Fibroblast of skin of scalp (primary cell): ENCODE measurements at regions not wholly inside any gene's neighbourhood (a gene's known extent, or its start where the extent isn't known, plus 50 kb on each side); places are given as distances from the start of the nearest gene placed in this dataset.
A peak's percentile ranks its signal among the peaks of the same experiment; 100 is the strongest.

Experiments
- DNase-seq: peaks from one replicate; pipeline ENCODE4 v3.0.0-alpha.2; 2013

DNA sequence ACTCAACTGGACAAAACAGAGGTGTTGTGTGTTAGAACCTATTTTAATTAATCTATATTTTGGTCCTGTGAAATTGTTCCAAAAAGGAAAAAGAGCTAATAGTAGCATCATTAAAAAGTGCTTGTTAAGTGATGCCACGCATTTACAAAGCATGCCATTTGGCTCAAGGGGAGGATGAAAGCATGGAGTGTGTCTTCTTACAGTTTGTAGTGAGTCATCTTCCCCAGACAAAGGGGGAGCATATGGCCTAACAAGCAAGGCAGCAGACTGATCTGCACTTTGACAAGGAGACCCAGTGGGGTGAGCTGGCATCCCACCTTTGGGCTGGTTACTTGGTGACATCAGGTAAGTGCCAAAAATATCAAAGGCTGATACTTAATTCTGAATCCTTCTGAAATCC, 297.0 kb downstream of the FGF9 start:
- no peak for DNase-seq

GRCh38 chr13:21970172-21970571, 299.3 kb downstream of the FGF9 start:
- no peak for DNase-seq

- no peak for DNase-seq
These were observed 300.0 kb downstream of the FGF9 start for GRCh38 chr13:21970918-21971317.

- peak; percentile 83 for DNase-seq
These were observed 301.1 kb downstream of the FGF9 start for GRCh38 chr13:21971662-21972621.

DNA sequence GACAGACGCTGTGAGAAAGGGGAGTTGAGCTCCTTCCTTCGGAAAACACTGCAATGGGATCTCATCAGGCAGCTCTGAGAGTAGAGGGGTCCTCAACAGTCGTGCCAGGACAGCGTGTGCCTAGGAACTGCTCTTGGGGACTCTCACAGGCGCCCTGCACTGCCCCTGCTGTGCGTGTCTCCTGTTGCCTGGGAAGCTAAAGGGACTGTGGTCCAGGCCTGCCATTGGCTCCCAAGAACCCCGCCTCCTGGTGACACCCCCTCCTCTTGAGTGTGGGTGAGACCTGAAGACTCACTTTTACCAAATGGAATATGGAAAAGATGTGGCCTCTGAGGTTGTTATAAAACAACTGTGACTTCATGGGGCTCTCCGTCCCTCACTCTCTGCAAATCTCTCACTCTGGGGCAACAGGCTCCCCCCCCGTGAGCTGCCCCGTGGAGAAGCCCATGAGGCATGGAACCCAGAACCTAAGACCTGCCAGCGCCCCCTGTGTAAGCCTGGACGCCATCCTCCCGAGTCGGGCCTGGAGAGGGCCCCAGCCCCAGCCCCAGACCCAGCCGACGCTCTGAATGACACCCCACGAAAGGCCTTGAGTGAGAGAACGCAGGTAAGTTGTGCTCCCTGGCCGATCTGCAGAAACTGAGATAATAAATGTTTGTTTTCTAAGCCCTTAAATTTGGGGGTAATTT, 302.7 kb downstream of the FGF9 start:
- DNase-seq: no peak

DNA sequence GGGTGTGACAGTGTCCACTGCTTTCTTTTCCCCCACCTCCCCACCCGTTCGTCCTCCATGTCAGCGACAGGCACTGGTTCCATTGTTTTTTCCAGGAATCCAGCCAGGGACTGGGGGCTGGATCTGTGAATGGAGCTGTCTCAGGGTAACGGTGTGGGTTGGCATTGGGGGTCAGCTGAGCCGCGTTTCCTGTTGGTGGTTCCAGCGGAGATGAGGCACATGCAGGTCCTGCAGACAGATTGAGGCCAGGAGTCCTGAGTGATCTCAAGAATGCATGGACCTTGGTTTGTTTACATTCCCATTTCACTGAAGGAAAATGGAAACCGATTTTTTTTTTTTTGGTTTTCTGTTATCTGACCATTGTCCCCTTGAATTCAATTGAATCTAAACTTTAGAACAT, 303.9 kb downstream of the FGF9 start:
- no peak for DNase-seq

GRCh38 chr13:21976159-21976558, 305.3 kb downstream of the FGF9 start:
- DNase-seq: no peak

DNA sequence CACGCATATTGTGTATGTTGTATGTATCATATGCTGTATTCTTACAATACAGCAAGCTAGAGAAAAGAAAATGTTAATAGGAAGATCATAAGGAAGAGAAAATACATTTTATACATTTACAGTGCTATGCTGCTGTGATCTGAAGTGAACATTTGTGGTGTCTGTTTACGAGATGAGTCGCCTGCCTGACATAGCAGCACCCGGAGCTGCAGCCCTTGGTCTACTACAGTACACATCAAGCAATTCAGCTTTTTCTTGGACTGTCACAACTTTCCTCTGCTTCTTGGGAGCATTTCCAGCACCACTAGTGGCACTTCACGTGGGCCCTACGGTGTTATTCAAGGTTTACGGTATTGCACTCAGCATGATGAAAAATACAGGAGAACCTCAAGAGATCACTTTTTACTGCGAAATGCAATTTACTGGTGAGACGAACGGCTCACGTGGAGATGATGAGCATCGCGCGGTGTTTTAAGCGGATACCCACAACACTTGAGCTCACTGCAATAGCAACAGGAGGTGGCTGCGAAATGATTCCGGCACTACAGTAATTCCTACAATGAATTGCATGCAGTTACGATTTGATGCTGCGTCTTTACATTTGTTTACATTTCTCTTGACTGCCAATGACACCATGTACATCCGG, 308.4 kb downstream of the FGF9 start:
- no peak for DNase-seq

GRCh38 chr13:21980049-21980448, 309.2 kb downstream of the FGF9 start:
- DNase-seq: no peak

- no peak for DNase-seq
These were observed 313.3 kb downstream of the FGF9 start for GRCh38 chr13:21984156-21984555.

GRCh38 chr13:21986602-21987001, 315.7 kb downstream of the FGF9 start:
- DNase-seq: peak; percentile 35

- no peak for DNase-seq
These were observed 316.9 kb downstream of the FGF9 start for GRCh38 chr13:21987793-21988192.

- DNase-seq: no peak
These were observed 317.8 kb downstream of the FGF9 start for GRCh38 chr13:21988624-21989023.

GRCh38 chr13:21996049-21996448, 325.2 kb downstream of the FGF9 start:
- DNase-seq: no peak

DNA sequence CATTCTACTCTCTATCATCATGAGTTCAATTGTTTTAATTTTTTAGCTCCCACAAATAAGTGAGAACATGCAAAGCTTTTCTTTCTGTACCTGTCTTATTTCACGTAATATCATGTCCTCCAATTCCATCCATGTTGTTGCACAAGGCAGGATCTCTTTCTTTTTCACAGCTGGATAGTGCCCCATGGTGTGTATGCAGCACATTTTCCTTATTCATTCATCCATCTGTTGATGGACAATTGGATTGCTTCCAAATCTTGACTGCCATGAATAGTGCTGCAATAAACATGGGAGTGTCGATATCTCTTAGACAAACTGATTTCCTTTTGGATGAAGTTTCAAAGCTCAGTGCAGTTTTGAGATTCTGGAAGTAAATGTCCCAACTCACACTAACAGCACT, 326.9 kb downstream of the FGF9 start:
- no peak for DNase-seq

- no peak for DNase-seq
These were observed 327.6 kb downstream of the FGF9 start for GRCh38 chr13:21998279-21998990.

DNA sequence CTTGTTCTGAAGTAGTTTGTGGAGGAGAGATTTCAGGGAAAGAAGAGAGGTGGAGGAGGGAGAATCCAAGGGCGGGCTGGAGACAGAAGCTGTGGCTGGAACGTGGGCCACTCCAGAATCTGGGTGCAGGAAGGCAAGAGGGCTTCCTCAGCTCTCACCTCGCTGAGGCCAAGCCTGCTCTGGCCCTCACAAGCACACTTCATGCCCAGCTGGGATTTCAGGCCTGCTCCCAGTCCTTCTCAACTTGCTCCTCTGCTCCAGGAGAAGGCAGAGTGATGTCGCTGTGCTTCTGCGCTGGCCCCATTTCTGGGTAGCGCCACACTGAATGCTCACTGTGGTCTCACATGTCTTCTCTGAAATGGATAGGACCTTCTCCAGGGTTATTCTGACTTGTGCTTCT, 328.8 kb downstream of the FGF9 start:
- no peak for DNase-seq

GRCh38 chr13:22000191-22000590, 329.3 kb downstream of the FGF9 start:
- no peak for DNase-seq

GRCh38 chr13:22001336-22001735, 330.5 kb downstream of the FGF9 start:
- DNase-seq: no peak

GRCh38 chr13:22002893-22003292, 332.0 kb downstream of the FGF9 start:
- DNase-seq: no peak

DNA sequence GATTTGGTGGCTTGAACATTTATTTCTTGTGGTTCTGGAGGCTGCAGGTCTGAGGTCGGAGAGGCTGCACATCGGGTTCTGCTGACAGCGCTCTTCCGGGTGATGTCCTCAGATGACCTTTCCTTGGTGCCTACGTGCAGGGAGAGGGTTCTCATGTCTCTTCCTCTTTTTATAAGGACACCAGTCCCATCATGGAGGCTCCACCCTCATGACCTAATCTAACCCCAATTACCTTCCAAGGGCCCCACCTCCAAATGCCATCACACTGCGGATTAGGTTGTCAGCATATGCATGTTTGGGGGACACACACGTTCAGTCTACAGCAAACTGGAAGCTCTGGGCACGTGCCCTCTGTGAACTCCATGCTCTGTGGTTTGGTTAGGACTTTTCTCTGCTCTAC, 338.6 kb downstream of the FGF9 start:
- DNase-seq: no peak

- no peak for DNase-seq
These were observed 339.1 kb downstream of the FGF9 start for GRCh38 chr13:22009937-22010336.

GRCh38 chr13:22012686-22013085, 341.8 kb downstream of the FGF9 start:
- no peak for DNase-seq
